NCI-H1436 treated with DMSO at 0.1 percent for 48 hours (cell line): ENCODE measurements at regions not wholly inside any gene's neighbourhood (a gene's known extent, or its start where the extent isn't known, plus 50 kb on each side); places are given as distances from the start of the nearest gene placed in this dataset.

Source experiments
- DNase-seq: peaks from one replicate; lab custom pipeline; 2025; lab: John Stamatoyannopoulos, UW

DNA sequence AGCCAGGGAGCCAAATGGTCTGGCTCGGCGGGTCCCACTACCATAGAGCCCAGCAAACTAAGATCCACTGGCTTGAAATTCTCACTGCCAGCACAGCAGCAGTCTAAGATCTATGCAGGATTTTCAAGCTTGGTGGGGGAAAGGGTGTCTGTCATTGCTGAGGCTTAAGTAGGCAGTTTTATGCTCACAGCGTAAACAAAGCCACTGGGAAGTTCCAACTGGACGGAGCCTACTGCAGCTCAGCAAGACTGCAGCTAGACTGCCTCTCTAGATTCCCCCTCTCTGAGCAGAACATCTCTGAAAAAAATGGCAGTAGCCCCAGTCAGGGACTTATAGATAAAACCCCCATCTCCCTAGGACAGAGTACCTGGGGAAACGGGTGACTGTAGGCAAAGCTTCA lies 277.6 kb upstream of the PHF14 start:
- DNase-seq, result no peak

DNA sequence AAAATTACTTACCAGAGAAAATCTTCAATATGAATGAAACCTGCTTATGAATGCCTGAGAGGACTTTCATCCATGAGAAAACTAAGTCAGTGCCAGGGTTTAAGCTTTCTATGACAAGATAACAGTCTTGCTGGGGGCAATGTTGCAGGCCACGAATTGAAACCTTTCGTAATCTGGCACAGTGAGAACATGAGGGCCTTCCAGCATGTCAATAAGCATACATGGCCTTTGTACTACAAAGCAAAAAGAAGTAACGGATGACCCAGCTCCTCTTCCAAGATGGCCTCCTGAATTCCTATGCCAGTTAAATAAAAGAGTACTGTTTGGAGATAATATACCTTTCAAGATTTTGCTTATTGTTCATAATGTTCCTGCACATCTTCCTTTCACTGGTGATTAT lies 270.6 kb upstream of the PHF14 start:
- no peak for DNase-seq

DNA sequence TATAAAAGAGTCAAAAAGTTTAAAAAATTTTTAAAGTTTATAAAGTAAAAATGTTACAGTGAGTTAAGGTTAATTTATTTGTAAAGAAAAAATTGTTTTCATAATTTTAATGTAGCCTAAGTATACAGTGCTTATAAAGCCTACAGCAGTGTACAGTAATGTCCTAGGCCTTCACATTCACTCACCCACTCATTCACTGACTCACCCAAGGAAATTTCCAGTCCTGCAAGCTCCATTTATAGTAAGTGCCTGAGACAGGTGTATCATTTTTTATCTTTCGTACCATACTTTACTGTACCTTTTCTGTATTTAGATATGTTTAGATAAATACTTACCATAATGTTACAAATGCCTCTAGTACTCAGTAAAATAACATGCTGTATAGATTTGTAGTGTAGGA lies 269.7 kb upstream of the PHF14 start:
- DNase-seq, result no peak

DNA sequence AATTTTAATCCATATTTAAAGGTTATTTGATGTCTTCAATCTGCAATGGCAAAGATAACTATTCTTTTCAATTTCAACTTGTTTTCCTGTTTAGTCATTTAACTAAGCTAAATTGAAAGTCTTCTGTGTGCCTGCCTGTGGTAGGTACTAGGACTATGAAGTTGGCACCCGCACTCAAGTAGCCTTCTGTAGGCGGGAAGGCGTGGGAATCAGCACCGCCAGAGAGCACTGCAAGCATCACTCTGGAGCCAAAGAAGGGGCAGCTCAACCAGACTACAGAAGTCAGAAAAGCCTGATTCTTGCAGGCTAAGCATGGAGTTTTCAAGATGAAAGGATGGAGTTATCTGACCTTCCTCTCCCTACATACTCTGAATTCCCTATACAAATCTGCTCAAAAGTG lies 269.0 kb upstream of the PHF14 start:
- DNase-seq, result no peak

DNA sequence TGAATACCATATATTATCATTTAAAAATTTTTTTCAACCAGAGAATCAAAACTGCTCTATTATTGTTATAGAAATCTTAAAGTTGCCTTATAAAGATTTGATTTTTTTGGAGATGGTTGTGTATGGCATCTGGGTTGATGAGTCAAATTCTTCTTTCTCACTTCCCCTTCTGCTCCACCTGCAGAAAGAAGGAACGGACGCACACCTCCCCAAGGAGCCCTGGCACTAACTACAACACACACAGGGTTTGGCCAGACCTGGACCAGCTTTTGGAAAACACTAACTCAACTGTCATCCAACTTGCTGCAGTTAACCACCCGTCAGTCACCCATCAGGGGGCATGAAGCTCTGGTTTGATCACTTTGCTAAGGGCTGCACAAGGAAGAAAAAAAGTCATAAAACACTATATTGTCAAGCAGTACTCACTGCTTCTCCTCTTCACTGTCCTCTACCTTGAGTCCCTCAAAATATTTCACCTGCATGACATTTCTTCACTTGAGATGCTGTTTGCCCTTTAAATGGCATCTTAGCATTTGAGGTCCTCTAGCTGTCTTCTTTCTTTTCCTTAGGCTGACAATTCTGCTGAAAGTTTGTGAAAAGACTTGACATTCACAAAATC lies 266.7 kb upstream of the PHF14 start:
- no peak for DNase-seq

DNA sequence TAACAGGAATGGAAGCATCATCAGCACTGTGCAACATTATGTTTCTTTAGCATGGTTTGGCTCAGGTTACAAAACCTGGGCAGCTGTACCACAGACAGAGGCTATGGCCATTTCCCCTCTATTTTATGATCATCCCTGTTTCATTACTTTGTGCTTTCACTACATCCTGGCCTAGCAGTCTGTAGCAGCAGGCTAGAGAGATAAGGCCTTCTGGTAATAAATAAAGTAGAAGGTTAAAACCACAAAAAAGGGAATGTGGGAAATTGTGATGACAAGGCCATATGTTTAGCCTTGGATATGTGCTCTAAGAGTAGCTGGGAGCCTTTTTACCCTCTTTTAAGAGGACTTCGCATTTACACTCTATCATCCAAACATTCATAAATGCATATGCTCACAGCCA lies 266.2 kb upstream of the PHF14 start:
- no peak for DNase-seq

DNA sequence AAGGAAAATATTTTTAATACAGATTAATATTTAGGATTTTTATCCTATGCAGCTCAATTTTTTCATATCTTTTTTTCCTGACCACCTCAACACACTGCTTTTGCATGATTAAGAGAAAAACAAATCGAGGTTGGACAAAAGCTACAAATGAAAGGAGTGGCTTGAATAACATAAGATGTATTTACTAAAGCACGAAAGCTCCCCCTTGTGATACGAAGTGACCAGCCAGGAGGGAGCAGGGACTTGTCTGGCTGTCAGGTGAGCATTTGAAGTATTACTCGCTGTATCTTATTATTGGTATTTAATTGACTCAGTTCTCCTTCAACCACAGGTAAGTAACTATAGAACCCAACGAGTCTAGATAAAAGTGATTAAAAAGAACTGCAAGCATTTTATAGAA lies 265.2 kb upstream of the PHF14 start:
- DNase-seq, result peak; percentile 49

DNA sequence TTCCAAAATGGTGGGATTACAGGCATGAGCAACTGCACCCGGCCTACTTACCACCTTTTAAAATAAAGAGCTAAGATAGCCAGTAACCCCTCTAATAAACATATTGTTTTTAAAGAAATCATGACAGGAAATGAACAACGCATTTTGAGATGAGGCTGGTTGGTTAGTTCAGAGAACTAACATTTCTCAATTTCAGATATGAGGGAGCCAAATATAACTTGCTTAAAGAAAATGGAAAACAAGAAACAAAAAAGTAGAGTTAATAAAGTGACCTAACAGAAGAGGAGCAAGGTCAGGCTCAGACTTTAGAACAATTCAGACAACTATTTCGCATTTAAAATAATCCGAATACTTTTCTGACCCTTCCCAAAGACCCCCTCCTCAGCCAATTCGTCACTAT lies 254.9 kb upstream of the PHF14 start:
- no peak for DNase-seq

DNA sequence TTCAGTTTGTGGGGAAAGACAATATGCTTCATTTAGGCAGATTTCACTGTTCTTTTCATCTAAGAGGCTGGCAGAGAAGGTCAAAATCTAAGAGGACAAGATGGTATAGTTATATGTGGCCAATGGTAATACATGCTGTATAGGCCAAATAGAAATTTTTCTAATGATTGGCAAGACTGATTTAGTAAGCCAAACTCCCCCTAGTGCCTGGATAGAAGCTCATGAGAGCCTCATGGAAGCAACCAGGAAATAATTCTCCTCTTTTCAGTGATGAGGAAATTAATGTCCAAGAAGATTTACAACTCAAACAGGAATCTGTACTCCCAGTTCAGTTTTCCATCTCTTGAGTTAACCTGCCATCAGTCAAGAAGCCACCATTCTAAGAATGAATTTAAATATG lies 253.6 kb upstream of the PHF14 start:
- DNase-seq, result no peak

DNA sequence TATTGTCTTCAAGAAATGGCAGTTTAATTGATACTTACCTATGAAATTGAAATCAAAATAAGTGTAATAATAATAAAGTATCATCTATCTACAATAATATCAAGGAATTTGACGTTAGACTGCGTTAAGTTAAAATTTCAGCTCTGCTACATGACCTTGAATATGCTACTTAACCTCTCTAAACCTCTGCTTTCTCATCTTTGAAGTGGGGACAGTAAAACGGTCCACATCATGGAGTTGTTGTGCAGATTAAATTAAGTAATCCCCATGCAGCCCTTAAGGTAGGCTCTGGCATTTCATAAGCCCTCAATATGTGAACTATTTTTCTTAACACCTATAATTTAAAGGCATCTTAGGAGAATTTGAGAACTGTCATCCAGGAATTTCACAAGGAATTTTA lies 252.4 kb upstream of the PHF14 start:
- DNase-seq, result no peak

DNA sequence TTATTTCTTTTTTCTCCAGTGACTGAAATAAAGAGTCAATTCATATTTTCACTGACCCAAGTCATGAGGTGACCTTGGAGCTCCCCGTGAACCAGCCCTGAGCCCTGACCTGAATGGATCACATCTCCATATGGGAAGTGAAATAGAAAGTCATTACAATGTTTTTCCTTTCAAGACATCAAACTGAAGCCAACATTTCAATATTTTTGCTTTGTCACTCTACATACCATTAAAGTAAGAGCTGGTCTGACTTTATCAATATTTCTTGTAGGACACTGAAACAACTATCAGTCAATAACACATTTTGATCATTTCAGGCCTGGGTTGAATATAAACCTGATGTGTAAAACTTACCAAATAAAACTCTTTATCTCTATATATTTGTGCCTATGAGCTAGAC lies 249.8 kb upstream of the PHF14 start:
- no peak for DNase-seq

DNA sequence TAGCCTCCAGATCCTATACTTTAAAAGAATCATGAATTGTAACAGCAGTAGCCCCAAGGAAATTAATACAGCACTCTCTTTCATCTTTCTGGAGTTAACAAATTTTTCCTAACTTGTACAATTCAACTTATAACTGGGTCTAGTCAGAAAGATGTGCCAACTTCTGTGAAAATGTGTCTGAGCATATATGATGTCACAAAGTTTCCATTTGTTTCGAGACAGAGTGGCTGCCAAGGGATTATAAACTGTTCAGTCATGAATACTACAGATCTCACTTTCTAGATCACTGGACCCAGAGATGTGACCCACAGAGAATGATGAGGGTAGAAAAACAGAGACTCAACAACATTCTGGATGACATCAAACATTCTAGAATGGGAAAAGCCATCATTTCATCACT lies 249.2 kb upstream of the PHF14 start:
- no peak for DNase-seq

DNA sequence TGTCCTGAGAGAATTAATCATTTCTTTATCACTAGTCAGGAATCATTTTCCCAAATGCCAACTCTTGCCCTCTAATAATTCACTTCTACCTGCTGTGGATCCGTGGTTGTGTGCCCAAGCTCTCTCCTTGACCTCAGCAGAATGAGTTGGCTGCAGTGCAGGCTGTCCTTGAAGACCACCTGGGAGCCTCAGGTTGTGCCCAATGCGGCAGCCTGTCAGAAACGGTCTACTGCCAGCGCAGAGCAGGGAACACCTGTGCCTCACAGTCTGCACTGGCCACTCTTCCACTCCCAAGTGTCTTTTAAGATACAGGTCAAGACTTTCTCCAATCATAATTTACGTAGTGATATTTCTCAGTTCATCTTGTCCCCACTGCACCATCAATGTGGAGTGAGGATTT lies 246.0 kb upstream of the PHF14 start:
- DNase-seq, result no peak

DNA sequence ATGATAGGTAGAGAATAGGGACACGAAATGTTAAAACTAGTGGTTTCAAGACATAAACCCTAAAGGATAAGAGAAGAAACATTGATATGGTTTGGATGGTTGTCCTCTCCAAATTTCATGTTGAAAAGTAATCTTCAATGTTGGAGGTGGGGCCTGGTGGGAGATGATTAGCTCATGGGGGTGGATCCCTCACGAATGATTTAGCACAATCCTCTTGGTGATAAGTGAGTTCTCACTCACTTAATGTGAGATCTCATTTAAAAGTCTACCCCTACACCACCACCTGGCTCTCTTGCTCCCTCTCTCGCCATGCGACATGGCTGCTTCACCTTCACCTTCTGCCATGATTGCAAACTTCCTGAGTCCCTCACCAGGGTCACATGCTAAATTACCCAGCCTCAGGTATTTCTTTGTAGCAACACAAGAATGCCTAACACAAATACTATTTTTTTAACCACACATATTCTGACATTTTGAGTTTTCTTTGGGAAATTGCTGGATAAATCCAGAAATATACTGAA lies 242.4 kb upstream of the PHF14 start:
- no peak for DNase-seq

DNA sequence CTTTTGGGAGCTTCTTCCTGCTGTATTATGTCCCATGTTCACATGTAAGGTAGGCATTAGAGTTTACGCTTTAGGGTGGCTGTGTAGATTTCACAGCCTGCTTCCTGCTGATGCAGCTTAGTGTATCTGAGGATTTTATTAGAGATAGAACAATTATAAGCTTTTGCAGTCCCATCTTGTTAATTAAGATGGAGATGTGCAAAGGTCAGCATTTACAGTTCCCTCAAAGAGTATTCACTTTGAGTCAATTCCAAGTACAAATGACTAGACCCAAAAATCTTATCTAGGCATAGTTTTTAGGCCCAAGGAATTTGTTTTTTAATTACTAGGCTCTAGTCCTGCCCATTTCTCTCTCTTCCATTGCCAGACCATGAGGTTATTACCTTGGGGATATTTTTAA lies 239.9 kb upstream of the PHF14 start:
- DNase-seq, result no peak

DNA sequence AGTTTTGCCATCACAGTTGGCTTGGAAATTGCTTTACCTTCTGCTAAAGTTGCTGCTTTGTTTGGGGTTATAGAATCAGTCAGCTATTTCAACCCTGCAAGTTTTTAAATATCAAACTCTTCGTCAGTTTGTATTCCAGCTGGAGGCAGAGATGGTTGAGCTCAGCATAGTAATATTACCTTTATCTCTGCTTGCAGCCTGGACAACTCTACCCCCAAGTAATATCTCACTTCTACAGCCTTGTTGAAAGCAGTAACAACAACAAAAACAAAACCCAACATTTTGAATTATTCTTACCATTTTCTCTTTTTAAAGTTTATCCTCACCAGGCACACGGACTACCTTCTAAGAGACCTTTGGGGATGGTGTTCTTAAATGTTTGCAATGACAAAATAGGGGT lies 239.1 kb upstream of the PHF14 start:
- no peak for DNase-seq

DNA sequence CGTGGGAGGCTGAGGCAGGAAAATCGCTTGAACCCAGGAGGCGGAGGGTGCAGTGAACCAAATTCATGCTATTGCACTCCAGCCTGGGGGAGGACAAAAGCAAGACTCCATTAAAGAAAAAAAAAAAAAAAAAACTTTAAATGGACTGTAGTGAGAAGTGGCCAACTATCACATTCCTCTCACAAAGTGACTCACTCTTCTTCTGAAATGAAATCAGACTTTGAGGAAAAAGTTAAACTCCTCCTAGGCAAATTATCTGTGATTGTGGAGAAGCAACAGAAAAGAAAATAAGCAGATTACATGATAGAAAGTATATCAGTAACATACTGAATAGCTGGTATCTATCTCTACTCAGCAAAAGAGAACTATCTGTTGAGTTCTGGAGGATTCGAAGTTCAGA lies 234.3 kb upstream of the PHF14 start:
- no peak for DNase-seq

DNA sequence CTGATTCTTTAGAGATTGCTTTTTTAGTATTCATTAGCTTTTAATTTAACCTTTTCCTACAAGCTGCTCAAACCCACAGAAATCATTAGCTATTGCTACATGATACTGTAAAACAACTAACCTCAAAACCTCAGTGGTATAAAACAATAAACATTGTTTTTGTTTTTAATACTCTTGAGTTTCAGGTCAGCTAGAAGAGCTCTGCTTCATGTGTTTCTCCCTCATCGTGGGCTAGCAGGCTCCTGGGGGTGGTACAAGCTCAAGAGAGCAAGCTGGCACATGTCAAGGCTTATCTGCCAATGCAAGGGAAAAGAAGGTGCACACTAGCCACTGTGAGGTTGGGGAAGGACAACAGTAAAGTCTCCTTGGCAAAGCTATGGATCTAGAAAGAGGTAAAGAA lies 232.9 kb upstream of the PHF14 start:
- no peak for DNase-seq

DNA sequence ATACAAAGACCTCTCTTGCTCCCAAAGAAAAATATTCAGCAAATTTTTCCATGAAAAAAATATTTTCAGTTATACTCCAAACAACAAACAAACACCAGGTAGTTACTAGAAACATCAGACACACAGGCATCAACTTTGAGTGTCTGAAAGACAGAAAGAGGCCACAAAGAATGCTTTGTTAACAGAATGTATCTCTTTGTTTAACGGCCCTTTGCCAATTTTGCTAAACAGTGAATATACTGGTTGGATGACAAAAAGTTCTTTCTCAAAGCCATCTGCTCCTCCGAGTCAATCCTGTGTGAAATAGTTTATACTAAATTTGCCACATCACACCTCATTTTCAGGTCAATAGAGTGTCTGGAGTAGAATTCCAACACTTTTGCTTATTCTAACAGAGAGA lies 216.7 kb upstream of the PHF14 start:
- DNase-seq, result no peak

DNA sequence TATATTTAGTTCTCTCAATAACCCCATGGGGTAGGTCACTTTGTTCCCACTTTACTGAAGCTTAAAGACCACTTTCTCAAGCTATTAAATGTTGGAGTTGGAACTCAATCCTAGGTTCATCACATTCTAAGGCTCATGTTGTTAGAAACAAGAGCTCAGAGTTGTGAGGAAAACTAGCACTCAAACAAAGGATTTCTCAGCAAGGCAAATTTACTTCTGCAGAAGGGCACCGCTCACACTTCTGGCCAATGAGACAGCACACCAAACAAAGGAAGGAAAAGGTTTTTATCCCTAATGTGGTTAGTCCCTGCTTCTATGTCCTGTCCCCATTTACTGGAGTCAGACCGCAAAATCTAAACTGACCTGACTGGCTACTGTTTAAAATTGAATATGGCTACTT lies 214.6 kb upstream of the PHF14 start:
- no peak for DNase-seq

DNA sequence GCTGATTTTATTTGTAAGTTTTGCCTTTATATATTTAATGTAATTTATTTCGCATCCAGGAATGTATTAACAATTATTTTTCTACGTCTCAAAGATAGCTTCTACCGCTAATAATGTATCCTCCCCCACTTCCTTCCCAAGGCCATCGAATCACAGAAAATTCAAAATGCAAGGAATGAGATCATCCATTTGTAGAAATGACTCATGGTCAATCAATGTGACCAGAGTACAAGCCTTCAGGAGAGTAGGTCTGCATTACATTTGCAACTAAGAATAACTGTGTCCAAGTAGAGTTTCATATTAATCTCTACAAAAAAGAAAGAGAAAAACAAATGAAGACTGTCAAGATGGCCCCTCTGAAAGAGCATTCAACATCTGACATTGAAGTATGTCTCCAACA lies 205.9 kb upstream of the PHF14 start:
- DNase-seq, result no peak

DNA sequence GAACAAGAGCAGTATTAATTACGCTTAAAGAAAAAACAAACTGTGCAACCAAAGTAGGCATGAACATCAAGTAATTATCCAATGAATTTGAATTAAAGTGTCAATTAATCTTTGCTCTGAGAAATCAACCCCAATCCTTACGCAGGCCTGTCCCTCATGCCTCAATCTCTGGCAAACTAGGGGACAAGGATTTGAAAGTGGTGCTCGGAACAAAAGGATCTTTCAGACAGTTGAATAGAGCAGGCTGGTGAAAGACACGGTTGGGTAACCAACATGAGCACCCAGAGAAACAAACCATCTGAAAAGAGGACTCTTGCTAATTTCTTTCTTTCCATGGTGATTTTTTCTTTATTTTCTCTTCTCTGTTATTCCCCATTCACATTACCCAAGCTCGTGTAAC lies 203.5 kb upstream of the PHF14 start:
- DNase-seq, result no peak

DNA sequence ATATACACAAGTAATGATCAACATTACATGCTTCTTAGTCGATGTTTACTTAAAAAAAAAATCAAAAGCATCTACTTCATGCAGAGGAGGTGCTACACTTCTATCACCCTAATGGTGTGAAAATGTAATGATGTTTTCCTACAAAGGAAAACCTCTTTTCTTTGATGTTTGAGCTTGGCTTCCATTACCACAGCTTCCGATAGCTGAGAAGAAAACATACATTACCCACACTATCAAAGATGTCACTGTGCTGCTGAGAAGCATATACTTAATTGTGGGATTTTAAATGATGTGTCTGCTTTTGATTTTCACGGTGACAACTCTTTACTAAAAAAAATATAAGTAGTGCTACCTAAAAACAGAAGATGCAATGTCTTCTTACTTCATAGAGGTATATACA lies 200.2 kb upstream of the PHF14 start:
- no peak for DNase-seq

DNA sequence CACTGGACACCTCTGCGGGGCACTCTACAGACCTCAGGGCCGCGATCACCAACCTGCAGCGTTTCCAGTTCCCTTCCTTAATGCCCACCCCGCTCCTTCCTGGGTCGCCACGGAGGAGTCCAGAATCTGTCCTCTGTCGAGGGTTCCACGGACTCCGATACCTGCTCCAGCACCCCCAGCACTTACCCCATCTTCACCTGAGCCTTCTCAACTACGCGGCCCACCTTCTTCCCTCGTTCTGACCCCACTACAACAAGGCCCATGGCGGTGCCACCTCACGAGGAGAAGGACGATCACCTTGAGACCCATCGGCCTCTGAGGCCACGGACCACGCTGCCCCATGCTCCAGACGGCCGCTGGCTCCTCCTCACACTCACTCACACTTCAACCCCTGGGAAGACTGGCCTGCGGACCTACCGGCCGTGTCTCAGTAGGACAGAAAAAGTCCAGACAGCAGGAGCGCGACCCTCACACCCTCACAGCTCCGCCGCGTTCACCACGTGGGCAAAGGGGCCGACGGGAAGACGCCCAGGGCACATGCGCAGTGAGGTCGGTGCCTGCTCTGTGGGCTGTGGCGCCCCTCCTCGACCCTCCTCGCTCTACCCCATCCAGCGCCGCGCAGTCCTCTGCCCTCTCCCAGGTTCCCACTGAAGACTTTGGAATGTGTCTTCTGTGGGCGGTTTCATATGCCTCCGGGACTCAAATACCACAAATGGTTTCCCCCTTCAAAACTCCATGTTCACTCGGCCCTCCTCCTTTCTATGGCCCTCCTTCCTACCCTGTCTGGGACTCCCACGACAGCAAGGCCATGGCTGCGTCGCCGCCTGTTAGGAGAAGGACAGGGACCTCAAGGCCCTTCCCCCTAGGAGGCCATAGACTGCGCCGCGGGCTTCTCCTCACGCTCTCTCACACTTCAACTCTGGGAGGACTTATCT lies 193.9 kb upstream of the PHF14 start:
- no peak for DNase-seq
